Body of pancreas (tissue), 4 donors: ENCODE measurements at regions not wholly inside any gene's neighbourhood (a gene's known extent, or its start where the extent isn't known, plus 50 kb on each side); places are given as distances from the start of the nearest gene placed in this dataset.

Experiments used
- ATAC-seq: fragments of 150-250 bp; one replicate; pipeline ENCODE4 v1.9.1; 2016
- DNase-seq, 4 donors: peaks; one replicate each; pipeline ENCODE4 v3.0.0-alpha.2; 2019
- H3K27ac ChIP-seq, 4 donors: fragments of 200-600 bp; sonication (generic); 1 replicate in 3 of 4; 2 replicates in 1 of 4; pipeline versions ENCODE4 v1.5.1 to v1.6.1; 2016 to 2019; ENCODE audit warnings: mild to moderate bottlenecking in 1 of 4, mixed read lengths in 1 of 4, moderate library complexity in 1 of 4
- H3K27me3 ChIP-seq, 2 donors: fragments of 200-600 bp; sonication (generic); one replicate each; pipeline ENCODE4 v1.6.0; 2016; ENCODE audit warnings: mild to moderate bottlenecking in 1 of 2
- H3K36me3 ChIP-seq, 2 donors: fragments of 200-600 bp; sonication (generic); replicated peaks in 1 of 2; 2 replicates each; pipeline ENCODE4 v1.5.1; 2016; ENCODE audit warnings: low read depth in 2 of 2; ENCODE audit not compliant: insufficient read depth in 1 of 2
- H3K4me1 ChIP-seq: fragments of 200-600 bp; sonication (generic); one replicate; pipeline ENCODE4 v1.6.0; 2016
- H3K4me3 ChIP-seq, 2 donors: fragments of 200-600 bp; sonication (generic); 1 replicate in 1 of 2; 2 replicates in 1 of 2; pipeline ENCODE4 v1.5.1; 2016 to 2019
- H3K9me3 ChIP-seq, 3 donors: fragments of 200-600 bp; sonication (generic); 1 replicate in 2 of 3; 2 replicates in 1 of 3; pipeline ENCODE4 v1.5.1; 2016
- CTCF ChIP-seq, 7 experiments: fragments of 450-650 bp in 4 of 7; fragments of 200-600 bp in 3 of 7; sonication (generic) in 3 of 7; IDR thresholded peaks; one replicate each; pipeline ENCODE4 v1.5.1; 2016 to 2019; ENCODE audit warnings: antibody characterized with exemption in 7 of 7
- POLR2A ChIP-seq, 3 donors: fragments of 450-650 bp; IDR thresholded peaks; one replicate each; pipeline ENCODE4 v1.6.1; 2016; ENCODE audit warnings: antibody characterized with exemption in 3 of 3, mild to moderate bottlenecking in 2 of 3
- WGBS, 2 donors: methylation state at CpG; one replicate each; pipeline ENCODE4 v1.1.5; 2017; 5-methylcytosine and 5-hydroxymethylcytosine counted together
- intact Hi-C: fragments of 100-400 bp; cut with DNase I; formaldehyde crosslinking; loops from one replicate; pipeline ENCODE4 v1.15.1; 2023

- Histone ChIP-seq H3K27ac (no peak overlapping the region), H3K36me3 (no peaks in the 10 kb centered on the region), H3K27me3 (no peaks in the 10 kb centered on the region), H3K4me3 (no peak overlapping the region), H3K4me1 (no peaks in the 10 kb centered on the region), H3K9me3 (no peaks in the 10 kb centered on the region)
- ATAC-seq = no peak
- intact Hi-C loops = no loop called here
- no peak for DNase-seq
- TF ChIP-seq CTCF (IDR thresholded peaks at IDR 0.05) (no peak), POLR2A (IDR thresholded peaks at IDR 0.05) (no peak)
Observed at GRCh38 chr1:163914785-163915413, 593.1 kb downstream of the NUF2 start.

- no peak for DNase-seq
- intact Hi-C loops = no loop called here
- Histone ChIP-seq H3K27me3 (no peaks in the 10 kb centered on the region), H3K36me3 (no peaks in the 10 kb centered on the region), H3K9me3 (no peaks in the 10 kb centered on the region), H3K4me3 (no peak overlapping the region), H3K27ac (no peak overlapping the region), H3K4me1 (no peaks in the 10 kb centered on the region)
- TF ChIP-seq CTCF (IDR thresholded peaks at IDR 0.05) (no peak), POLR2A (IDR thresholded peaks at IDR 0.05) (no peak)
- no peak for ATAC-seq
Observed at GRCh38 chr1:163922743-163923201, 601.0 kb downstream of the NUF2 start.

GRCh38 chr1:163924041-163924440 lies 602.3 kb downstream of the NUF2 start:
- Histone ChIP-seq H3K36me3 (no peaks in the 10 kb centered on the region), H3K4me1 (no peaks in the 10 kb centered on the region), H3K27me3 (no peaks in the 10 kb centered on the region), H3K4me3 (no peak overlapping the region), H3K9me3 (no peaks in the 10 kb centered on the region), H3K27ac (no peak overlapping the region)
- ATAC-seq (no peak), DNase-seq (no peak)
- intact Hi-C loops = no loop called here
- no peak for TF ChIP-seq CTCF (IDR thresholded peaks at IDR 0.05)
- TF ChIP-seq POLR2A (IDR thresholded peaks at IDR 0.05) = no peak
- WGBS, 2 donors = 66 to 74% methylated on average over 3 of the region's 3 CpGs

GRCh38 chr1:163927493-163927892 lies 605.7 kb downstream of the NUF2 start:
- TF ChIP-seq CTCF (IDR thresholded peaks at IDR 0.05) = no peak
- TF ChIP-seq POLR2A (IDR thresholded peaks at IDR 0.05) = no peak
- no peak for ATAC-seq
- Histone ChIP-seq H3K36me3 (no peaks in the 10 kb centered on the region), H3K27ac (no peak overlapping the region), H3K4me1 (no peaks in the 10 kb centered on the region), H3K27me3 (no peaks in the 10 kb centered on the region), H3K4me3 (no peak overlapping the region), H3K9me3 (no peaks in the 10 kb centered on the region)
- 65 to 76% methylated on average over 1 of the region's 1 CpG for WGBS, 2 donors
- intact Hi-C loops = no loop called here
- no peak for DNase-seq

GRCh38 chr1:163928069-163928468 lies 606.3 kb downstream of the NUF2 start:
- H3K9me3 ChIP-seq = no peaks in the 10 kb centered on the region
- ATAC-seq (no peak), DNase-seq (no peak)
- intact Hi-C loops = no loop called here
- no peak overlapping the region for H3K4me3 ChIP-seq
- no peaks in the 10 kb centered on the region for H3K4me1 ChIP-seq
- H3K36me3 ChIP-seq = no peaks in the 10 kb centered on the region
- no peaks in the 10 kb centered on the region for H3K27me3 ChIP-seq
- H3K27ac ChIP-seq = no peak overlapping the region
- TF ChIP-seq POLR2A (IDR thresholded peaks at IDR 0.05) = no peak
